HEK293T (cell line): ENCODE measurements at regions not wholly inside any gene's neighbourhood (a gene's known extent, or its start where the extent isn't known, plus 50 kb on each side); places are given as distances from the start of the nearest gene placed in this dataset.

ENCODE experiments used
- NFRKB ChIP-seq: fragments of 450-650 bp; IDR thresholded peaks from 2 replicates; pipeline ENCODE4 v1.6.1; 2016; ENCODE audit warnings: mild to moderate bottlenecking, moderate library complexity
- ZNF384 ChIP-seq: fragments of 450-650 bp; IDR thresholded peaks from 2 replicates; pipeline ENCODE4 v1.6.1; 2016
- TF ChIP-seq, protein P1 (sequence below): fragments of 450-650 bp; IDR thresholded peaks from 2 replicates; pipeline ENCODE4 v1.6.1; 2016

DNA sequence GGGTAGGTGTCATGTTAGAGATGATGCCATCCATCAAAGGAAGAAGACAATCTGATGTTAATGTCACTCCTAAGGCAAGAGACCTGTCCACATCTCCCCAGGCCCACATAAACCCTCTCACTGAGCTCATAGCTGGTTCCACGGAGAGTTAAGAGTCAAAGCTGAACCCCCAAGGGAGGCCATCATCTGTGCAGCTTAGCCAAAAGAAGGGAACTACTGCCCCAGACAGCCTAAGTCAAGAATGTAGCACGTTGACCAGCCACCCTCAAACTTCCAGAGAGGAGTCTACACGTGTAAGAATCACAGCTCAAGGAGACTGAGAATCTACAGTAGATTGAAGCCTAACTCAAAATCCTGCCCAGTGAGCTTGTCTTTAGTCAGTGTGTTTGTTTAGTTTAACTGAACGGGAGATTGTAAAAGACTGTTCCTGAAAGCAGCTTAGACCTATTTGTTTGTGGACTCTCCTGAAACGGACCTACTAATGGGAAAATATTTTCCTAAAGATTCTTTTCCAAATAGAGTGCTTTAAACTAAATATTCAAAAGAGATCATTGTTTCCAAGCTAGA is 192.7 kb upstream of the NFE2L3 start:
- TF ChIP-seq ZNF384, result no peak
- TF ChIP-seq NFRKB, result no peak
- TF ChIP-seq, protein P1, sequence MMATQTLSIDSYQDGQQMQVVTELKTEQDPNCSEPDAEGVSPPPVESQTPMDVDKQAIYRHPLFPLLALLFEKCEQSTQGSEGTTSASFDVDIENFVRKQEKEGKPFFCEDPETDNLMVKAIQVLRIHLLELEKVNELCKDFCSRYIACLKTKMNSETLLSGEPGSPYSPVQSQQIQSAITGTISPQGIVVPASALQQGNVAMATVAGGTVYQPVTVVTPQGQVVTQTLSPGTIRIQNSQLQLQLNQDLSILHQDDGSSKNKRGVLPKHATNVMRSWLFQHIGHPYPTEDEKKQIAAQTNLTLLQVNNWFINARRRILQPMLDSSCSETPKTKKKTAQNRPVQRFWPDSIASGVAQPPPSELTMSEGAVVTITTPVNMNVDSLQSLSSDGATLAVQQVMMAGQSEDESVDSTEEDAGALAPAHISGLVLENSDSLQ, result no peak
